NCI-H82 (cell line): ENCODE measurements at regions not wholly inside any gene's neighbourhood (a gene's known extent, or its start where the extent isn't known, plus 50 kb on each side); places are given as distances from the start of the nearest gene placed in this dataset.
"Not testable (repeated sequence)": the region's sequence is repeated elsewhere in the genome, so short reads cannot be mapped to it uniquely, and the experiment has no call there.

Experiments used
- DNase-seq: peaks from one replicate; lab custom pipeline; 2025; lab: John Stamatoyannopoulos, UW

DNA sequence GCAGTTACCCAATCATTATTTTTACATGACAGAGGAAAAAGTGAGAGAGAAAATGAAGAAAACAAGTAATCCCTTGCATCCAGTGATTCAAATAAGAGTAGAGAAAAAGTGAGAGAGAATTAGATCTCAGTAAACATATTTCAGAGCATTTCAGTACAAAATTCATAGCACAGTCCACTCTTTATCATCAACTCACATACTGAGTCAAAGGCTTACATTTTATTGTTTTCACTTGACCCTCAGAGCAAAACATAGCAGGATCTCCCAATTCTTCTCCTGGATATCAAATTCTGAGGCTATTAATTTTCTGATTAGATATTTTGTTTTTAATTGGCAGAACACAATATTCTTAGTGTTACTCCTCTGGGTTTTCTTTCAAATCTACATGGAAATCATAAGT, 1568.3 kb upstream of the PRR20A start:
- DNase-seq: no peak

DNA sequence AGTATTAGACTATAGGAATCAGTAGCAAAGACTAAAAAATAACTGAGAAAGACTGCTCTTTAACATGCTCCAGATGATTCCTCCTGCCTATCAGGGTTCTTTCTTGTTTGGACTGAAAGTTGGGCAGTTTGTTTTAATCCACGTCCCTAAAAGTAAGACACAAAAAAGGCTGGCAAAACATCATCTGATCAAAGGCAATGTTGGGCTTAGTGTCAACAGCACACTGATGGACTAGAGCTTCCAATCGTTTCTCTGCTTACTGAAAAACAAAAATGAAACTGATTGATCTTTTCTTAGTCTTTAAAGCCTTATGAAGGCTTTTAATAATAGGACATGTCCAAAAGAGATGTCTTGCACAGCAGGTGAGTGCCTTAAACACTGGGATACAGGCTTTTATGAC, 1567.9 kb upstream of the PRR20A start:
- DNase-seq: no peak

DNA sequence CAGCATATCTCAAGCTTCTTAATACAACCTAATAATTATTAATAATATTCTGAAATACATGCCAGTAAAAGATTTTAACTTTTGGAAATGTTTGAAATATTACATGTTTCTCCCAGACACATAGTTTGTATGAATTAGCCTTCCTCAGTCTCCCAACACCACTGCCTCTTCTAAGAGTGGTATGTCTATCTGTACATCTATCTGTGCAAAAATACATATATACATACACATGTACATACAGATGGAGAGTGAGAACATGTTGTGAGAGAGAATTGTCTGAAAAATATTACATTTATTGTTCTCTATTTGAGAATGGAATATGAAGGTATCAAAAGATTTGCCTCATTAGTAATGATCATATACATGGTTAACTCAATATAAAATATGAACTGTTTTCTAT, 1567.2 kb upstream of the PRR20A start:
- no peak for DNase-seq

DNA sequence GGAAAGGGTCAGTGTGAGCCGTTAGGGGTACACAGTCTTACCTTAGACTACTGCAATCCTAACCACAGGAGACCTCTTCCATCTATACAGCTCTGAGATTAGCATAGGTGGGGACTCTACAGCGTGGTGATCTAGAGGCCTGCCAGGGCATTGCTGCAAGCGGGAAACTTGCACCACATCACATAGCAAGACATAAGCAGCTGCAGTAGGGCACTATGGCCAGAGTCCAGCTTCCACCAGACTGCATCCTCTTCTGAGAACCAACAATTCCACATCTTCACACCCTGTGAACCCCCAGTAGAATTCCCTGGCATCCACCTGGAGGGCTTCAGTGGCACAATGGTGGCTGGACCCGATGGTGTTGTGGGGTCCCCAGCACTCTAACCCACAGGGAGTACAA, 1564.3 kb upstream of the PRR20A start:
- DNase-seq: no peak

DNA sequence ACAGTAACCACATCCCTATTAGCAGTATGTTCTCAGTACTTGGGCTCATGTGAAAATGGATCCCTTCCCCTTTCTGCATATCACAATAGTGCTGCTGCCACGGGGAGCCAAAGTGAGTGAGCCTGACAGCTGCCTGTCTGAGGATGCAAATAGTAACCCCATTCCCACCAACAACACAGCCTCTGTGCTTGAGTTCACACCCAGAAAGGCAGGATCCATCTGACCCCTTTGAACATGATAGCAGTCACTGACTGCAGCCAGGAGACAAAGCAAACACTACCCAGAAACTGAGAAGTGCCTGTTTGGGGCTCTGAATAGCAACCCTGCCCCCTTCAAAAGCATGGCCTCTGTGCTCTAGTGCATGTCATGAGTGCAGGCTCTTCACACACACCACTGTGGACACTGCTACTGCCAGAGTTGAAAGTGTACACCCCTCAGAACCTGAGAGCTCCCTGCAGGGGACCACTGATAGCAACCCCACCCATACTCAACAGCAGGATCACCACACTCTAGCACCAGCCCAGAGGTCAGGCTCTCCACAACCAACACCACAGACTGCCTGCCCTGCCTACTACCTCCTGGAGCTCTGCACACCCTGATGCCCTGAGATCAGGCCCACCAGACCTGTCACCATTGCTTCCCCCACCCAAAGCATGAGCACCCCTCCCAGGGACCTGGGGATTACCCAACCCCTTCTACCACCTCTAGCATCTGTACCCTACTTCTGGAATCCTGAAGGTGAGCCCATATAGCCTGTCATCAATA, 1563.5 kb upstream of the PRR20A start:
- no peak for DNase-seq

DNA sequence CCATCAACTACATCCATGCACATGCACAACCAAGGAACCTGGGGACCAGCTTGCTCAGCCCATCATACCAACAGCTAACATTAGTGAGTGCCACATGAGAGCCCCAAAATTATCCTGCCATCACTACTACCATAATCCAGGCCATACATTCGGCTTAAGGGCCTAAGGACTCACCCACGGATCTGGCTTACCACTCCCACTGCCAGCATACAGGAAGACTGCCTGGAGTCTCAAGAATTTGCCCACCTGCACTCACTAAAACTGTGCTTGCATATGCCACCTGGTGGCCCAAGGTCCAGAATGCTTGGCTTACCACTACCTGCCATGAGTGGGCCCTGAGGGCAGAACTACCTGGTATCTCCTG, 1562.9 kb upstream of the PRR20A start:
- no peak for DNase-seq

DNA sequence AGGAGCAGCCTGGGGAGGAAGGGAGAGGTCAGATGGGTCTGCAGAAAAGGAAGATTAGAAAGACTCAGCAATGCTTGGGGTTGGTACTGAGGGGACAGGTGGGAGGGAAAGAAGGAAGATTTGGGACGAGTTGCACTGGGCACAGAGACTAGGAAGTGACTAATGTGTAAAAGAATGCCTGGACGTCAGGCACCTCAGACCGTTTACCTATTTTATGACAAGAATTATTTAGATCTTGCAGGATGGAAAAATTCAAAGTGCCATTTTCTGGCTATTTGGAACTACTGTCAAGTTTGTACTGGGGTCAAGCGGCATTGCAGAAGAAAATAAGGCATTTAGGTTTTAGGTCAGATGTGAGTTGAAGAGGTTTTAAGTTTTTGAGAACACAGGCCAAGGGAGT, 1558.4 kb upstream of the PRR20A start:
- DNase-seq: not testable (repeated sequence)

DNA sequence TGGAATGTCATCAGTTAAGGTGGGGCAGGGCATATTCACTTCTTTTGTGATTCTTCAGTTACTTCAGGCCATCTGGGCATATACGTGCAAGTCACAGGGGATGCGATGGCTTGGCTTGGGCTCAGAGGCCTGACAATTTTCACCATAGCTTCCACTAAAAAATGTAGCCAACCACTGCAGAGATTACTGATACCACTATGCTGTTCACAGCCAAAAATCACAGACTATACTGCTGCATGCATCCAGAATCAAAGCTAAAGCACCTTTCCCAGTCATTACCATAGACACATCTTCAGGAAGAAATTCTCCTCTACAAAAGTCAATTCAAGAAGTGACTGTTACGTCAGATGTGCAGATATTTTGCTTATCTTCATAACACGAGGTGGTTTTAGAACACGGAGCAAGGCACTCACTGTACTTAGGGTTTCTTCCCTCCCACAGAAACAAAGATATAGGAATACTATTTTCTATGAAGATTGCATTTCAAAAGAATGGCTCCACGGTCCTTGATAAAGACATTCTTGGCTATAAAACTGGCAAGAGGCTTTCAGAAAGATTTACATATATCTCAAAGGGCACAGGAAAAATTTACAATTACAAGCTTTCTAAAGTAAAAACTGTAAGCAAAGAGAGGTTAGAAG, 1556.6 kb upstream of the PRR20A start:
- no peak for DNase-seq

DNA sequence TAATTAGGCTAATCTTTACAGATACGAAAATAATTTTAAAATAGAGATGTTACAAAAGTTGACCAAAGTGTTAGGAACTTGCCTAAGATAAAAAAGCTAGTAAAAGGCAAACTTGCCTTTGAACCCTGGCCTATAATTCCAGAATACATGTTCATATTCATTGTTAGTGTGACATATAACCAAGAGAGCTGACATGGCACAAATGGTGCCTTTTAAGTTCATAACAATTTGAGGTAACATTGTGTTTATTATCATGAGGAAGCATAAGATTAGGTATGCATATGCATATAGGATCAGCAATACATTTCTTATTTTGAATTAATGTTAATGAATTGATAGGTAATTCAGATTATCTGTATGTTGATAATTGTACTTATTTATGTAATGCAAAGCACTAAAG, 1537.9 kb upstream of the PRR20A start:
- DNase-seq: no peak

DNA sequence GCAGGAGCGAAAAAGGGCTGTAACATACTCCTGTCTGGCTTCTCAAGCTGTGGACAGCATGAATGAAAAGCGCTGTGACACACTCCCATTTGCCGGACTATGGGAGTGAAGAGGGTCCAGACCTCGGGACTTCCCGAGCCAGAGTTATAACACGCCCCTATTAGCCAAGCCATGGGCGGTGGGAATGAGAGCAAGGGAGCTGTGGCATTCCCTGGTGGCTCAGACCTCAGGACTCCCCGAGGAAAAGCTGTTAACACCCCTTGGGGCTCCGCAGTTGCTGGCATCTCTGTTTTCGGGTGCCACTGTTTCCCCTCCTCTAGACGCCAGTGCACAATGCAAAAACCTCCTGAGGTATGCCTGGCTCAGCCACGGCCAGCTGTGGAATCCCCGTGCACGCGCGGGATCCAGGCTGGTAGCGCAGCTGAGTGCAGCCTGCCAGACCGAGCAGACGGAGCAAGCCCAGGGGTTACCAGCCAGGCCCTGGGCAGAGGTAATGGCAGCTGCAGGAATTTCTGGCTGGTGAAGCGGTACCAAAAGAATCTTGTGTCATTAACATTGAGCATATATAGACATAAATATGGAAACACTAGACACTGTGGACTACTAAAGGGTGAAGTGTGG, 1534.6 kb upstream of the PRR20A start:
- DNase-seq: no peak

DNA sequence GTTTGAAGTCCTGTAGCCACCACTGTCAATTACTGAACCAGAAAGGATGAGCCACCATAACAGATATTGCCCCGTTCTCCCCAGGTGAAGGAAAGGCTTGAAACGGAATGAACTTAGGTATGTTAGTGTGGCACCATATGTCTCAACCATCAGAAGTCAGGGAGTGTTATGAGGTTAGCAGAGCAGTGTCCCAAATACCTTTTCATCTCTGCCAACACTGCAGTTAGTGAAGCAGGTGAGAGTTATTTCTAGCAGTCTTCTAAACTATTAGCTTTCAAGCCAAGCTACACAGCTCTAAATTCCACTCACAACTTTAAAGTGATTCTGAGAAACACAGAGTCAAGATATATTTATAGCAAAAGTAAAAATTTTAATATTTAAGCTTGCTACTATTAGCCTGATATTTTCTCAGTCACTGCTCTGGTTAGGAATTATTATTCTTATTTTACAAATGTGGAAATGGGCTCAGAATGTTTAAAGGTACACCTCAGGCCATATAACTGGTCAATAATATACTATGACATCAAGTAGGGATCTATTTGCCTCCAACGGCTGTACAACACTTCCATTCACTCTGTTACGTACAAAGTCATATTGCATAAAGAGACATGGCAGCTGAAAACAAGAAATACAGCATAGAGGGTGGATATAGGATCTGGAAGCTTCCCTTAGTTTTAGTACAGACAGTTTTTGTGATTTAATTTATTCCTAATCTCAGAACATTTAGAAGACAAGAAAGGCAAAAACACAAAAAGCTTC, 1527.1 kb upstream of the PRR20A start:
- no peak for DNase-seq

DNA sequence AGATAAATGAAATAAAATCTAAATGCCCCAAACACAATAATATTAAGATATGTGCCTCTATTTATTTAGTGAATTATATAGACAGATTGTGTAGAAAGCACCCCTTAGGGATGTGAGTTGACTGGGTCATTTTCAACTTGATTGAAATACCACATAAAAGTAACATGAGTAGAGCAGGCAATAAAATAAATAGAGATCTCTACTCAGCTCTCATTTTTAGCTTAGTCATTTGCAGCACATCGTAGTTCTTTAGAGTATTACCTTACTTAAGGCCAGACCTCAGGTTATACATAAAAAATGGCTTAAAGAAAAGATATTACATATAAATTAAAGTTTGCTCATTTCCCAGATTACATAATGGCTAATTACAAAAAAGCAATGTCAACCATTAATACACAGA, 1525.6 kb upstream of the PRR20A start:
- no peak for DNase-seq

DNA sequence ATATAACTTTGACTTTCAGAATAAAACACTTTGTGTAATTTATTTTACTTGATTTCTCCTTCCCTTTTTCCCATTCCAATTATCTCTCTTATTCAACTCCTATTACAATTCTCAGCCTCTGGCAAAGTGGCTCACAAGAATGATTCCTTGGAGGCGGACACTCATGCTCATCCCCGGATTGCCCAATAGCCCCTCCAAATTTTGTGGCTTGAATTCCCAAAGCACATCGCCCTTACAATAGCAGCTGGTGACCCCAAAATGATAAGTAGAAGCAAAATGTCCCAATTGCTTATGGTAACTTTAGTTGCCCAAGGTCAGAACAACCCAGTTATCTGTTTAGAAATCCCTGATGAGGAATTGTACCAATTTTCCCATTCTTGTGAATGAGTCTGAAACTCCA, 1523.5 kb upstream of the PRR20A start:
- no peak for DNase-seq

DNA sequence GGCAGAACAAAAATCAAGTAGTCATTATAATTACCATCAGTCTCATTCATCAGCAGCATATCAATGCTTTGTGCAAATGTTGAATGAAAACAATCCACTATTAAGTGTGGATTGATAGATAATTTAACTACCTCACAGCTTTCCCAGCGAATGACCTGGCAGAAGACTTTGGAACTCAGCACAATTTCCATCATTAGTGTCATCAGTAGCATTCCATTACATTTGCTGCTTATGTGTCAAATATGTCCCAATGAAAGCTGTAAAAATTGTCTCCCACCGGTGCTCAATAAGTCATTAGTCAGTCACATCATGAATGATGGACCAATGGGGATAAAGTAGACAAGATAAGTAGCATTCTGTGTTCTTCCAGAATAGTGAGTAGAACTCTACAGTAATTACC, 1513.5 kb upstream of the PRR20A start:
- no peak for DNase-seq

DNA sequence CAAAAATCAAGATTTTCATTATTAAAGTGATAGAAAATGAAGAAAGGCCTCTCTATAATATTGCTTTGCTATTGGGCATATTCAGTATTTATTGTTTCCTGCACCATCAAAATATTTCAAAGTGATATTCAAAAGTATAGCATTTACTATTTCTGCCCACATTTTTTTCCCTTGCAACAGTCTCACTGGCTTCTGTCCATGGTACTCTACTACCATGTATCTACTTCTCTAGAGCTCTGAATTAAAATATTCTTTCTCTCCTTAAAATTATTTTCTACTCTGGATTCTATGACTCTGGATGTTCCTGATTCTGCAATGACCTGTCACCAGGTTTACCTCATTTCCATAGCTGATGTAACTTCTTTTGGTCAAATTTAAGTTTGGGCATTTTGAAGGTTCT, 1508.3 kb upstream of the PRR20A start:
- DNase-seq: no peak

DNA sequence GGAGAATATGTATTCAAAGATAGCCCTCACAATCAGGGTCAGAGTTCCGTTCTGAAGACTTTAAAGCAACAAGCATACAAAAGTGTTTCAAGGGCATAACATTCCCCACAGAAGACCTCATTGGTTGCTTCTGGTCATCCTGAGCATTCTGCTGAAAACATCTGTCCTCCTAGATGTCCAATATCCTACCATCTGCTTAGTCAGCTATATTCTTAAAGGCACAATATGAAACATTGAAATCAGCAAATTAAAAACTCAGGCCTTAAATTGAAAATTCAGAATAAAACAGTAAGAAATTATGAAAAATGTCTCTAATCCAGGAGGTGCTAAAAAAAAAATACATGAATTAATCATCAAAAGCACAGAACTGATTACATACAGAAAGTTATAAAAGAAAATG, 1491.2 kb upstream of the PRR20A start:
- peak; percentile 5 for DNase-seq

DNA sequence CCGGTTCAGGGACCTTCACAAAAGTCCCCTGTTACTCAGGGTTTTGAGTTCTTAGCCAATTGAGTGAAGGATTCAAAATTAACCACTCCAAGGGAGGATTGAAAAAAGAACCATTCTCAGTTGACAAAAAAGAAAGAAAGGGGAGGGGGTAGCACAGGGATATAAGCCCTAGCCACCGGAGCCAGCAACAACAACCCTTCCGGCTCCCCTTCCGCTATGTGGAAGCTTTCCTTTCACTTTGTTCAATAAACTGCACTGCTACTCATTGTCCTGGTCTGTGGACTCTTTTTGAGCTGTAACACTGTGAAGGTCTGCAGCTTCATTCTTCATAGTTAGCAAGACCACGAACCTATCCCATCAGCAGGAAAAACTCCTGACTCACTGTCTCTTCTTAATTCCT, 1488.1 kb upstream of the PRR20A start:
- no peak for DNase-seq

DNA sequence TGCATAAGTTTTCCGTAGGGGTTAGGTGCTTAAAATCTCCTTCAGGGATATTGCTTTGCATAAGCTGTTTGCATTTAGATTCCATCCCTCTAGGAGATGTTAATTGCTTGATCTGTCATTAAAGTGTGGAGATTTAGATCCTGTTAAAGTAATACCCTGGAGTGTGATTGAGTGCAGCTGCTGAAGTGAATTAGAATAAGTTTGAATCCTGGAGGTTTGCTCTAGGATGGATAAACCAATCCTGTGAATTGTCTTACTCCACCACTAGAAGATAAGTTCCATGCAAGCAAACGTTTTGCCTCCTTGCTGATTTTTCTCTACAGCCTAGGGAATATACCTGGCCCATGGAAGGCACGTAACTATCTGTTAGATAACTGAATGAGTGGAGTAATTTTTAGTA, 1487.2 kb upstream of the PRR20A start:
- DNase-seq: peak; percentile 93

DNA sequence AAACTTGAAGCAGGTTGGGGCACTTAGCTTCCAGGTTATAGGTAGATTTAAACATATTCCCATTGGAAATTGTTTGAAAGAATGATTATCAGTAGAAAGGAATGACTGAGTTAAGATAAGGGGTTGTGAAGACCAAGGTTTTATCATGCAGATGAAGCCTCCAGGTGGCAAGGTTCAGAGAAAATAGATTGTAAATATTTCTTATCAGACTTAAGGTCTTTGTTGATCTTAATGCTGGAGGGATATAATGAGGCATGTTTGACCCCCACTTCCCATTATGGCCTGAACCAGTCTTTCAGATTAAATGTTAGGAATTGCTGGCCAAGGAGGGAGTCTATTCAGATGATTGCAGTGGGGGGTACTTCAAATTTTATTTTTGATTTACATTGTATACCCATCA, 1486.5 kb upstream of the PRR20A start:
- no peak for DNase-seq

DNA sequence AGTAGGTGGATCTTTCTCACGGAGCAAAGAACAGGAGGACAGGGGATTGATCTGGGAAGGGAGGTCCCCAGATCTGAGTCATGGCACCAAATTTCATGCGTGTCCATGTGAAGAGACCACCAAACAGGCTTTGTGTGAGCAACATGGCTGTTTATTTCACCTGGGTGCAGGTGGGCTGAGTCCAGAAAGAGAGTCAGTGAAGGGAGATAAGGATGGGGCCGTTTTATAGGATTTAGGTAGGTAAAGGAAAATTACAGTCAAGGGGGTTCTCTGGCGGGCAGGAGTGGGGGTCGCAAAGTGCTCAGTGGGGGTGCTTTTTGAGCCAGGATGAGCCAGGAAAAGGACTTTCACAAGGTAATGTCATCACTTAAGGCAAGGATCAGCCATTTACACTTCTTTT, 1480.5 kb upstream of the PRR20A start:
- DNase-seq: not testable (repeated sequence)

DNA sequence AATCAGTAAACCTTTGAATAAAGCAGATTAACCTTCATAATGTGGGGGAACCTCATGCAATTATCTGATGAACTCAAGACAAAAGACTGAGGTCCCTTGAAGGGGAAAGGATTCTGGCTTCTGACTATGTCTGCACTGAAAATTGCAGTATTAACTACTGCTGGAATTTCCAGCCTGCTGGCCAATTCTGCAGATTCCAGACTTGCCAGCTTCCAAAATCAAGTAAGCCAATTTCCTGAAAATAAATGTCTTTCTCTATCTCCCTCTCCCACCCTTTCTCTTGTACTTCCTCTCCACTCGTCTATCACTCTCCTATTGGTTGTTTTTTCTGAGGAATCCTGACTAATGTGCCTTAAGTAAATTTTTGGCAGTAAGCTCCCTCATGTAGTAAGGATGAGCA, 1479.9 kb upstream of the PRR20A start:
- DNase-seq: peak; percentile 79

DNA sequence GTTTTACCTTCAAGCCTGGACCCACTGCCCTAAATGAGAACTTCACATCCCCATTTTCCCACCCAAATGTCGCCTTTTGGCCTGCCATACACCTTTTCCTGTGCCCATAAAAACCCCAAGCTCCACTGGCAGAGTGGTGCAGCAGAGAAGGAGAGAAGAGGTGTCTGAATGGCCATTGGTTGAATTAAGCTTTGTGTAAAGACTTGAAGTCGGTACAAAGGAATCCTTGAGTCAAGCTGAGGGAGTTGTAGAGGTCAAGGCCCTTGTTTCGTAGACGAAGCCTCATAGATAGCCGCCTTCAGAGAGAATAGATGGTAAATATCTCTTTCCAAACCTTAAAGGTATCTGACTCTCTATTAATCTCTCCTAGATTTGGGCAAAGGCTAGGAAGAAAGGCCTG, 1479.2 kb upstream of the PRR20A start:
- DNase-seq: peak; percentile 18

DNA sequence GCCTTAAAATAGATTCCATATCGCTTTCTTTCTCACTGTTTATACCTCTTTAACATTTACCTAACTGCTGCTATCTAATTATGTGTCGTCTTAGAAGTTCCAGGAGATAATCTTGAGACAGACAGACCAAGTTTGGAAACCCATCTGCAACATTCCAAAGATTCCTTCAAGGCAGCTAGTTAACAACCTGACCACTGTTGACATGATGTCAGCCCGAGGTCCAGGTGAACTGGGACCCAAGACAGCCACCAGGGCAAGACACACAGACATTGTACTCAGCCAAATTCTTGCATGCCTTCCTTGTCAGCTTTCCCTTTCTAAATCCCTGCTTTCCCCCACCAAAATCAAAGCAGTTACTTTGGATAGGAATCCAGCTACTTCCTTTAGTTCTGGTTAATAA, 1476.5 kb upstream of the PRR20A start:
- no peak for DNase-seq
